ENCODE measurements at regions not wholly inside any gene's neighbourhood (a gene's known extent, or its start where the extent isn't known, plus 50 kb on each side); places are given as distances from the start of the nearest gene placed in this dataset.
"Not testable (repeated sequence)": the region's sequence is repeated elsewhere in the genome, so short reads cannot be mapped to it uniquely, and the experiment has no call there.

- TF ChIP-seq POLR2AphosphoS5 (IDR thresholded peaks at IDR 0.05; ENCODE audit: borderline replicate concordance, low read depth, low read length); EZH2 (IDR thresholded peaks at IDR 0.05): not testable (repeated sequence)
Measured at GRCh38 chr5:123698937-123699336, 187.0 kb downstream of the CSNK1G3 start.
